ENCODE measurements at regions not wholly inside any gene's neighbourhood (a gene's known extent, or its start where the extent isn't known, plus 50 kb on each side); places are given as distances from the start of the nearest gene placed in this dataset.

- no peaks in the 10 kb centered on the region for H3K4me1 Mint-ChIP-seq
- no peaks in the 10 kb centered on the region for H3K27me3 Mint-ChIP-seq (ENCODE audit: low read depth)
- no peaks in the 10 kb centered on the region for H3K9me3 Mint-ChIP-seq
- no peak overlapping the region for H3K4me3 Mint-ChIP-seq
- no peak for TF ChIP-seq CTCF (IDR thresholded peaks at IDR 0.05; ENCODE audit: unreplicated experiment in 3 of 3)
- H3K27ac Mint-ChIP-seq, result no peak overlapping the region
- H3K36me3 Mint-ChIP-seq (ENCODE audit: low read depth), result no peaks in the 10 kb centered on the region
Measured at GRCh38 chr3:80676261-80676660, 908.5 kb upstream of the ROBO1 start.

- Mint-ChIP-seq H3K4me3 (no peak overlapping the region), H3K9me3 (no peaks in the 10 kb centered on the region), H3K27me3 (ENCODE audit: low read depth) (no peaks in the 10 kb centered on the region), H3K27ac (no peak overlapping the region), H3K36me3 (ENCODE audit: low read depth) (no peaks in the 10 kb centered on the region), H3K4me1 (no peaks in the 10 kb centered on the region)
- TF ChIP-seq CTCF (IDR thresholded peaks at IDR 0.05; ENCODE audit: unreplicated experiment in 3 of 3), result no peak
Measured at GRCh38 chr3:80675790-80676189, 908.0 kb upstream of the ROBO1 start.

- H3K4me1 Mint-ChIP-seq, result no peaks in the 10 kb centered on the region
- no peak for TF ChIP-seq CTCF (IDR thresholded peaks at IDR 0.05; ENCODE audit: unreplicated experiment in 3 of 3)
- no peak overlapping the region for H3K27ac Mint-ChIP-seq
- no peaks in the 10 kb centered on the region for H3K27me3 Mint-ChIP-seq (ENCODE audit: low read depth)
- peaks cover 24% of the 10 kb centered on the region for H3K9me3 Mint-ChIP-seq
- peaks cover 6% of the 10 kb centered on the region for H3K36me3 Mint-ChIP-seq (ENCODE audit: low read depth)
- no peak overlapping the region for H3K4me3 Mint-ChIP-seq
Measured at GRCh38 chr3:80668600-80669294, 900.9 kb upstream of the ROBO1 start.

GRCh38 chr3:80668100-80668499 is 900.3 kb upstream of the ROBO1 start:
- Mint-ChIP-seq H3K36me3 (ENCODE audit: low read depth) (peaks cover 6% of the 10 kb centered on the region), H3K4me1 (no peaks in the 10 kb centered on the region), H3K4me3 (no peak overlapping the region), H3K27me3 (ENCODE audit: low read depth) (no peaks in the 10 kb centered on the region), H3K27ac (no peak overlapping the region), H3K9me3 (peaks cover 24% of the 10 kb centered on the region)
- TF ChIP-seq CTCF (IDR thresholded peaks at IDR 0.05; ENCODE audit: unreplicated experiment in 3 of 3), result no peak

GRCh38 chr3:80663426-80663825 is 895.6 kb upstream of the ROBO1 start:
- Mint-ChIP-seq H3K9me3 (peaks cover 12% of the 10 kb centered on the region), H3K27me3 (ENCODE audit: low read depth) (no peaks in the 10 kb centered on the region), H3K4me3 (no peak overlapping the region), H3K36me3 (ENCODE audit: low read depth) (peaks cover 6% of the 10 kb centered on the region), H3K4me1 (no peaks in the 10 kb centered on the region), H3K27ac (no peak overlapping the region)
- TF ChIP-seq CTCF (IDR thresholded peaks at IDR 0.05; ENCODE audit: unreplicated experiment in 3 of 3), result no peak

GRCh38 chr3:80655216-80655615 is 887.4 kb upstream of the ROBO1 start:
- Mint-ChIP-seq H3K4me1 (no peaks in the 10 kb centered on the region), H3K27ac (no peak overlapping the region), H3K9me3 (peaks cover 11% of the 10 kb centered on the region), H3K36me3 (ENCODE audit: low read depth) (no peaks in the 10 kb centered on the region), H3K27me3 (ENCODE audit: low read depth) (no peaks in the 10 kb centered on the region), H3K4me3 (no peak overlapping the region)
- TF ChIP-seq CTCF (IDR thresholded peaks at IDR 0.05; ENCODE audit: unreplicated experiment in 3 of 3), result no peak

Measured in nephron (organoid).